GM19397 (cell line): ENCODE measurements at regions not wholly inside any gene's neighbourhood (a gene's known extent, or its start where the extent isn't known, plus 50 kb on each side); places are given as distances from the start of the nearest gene placed in this dataset.
A peak's percentile ranks its signal among the peaks of the same experiment; 100 is the strongest.
"Not testable (repeated sequence)": the region's sequence is repeated elsewhere in the genome, so short reads cannot be mapped to it uniquely, and the experiment has no call there.

Source experiments
- ATAC-seq: cut with Tn5 transposase; IDR thresholded peaks from one replicate; pipeline ENCODE4 v1.9.1; 2021; ENCODE audit warnings: mild to moderate bottlenecking, moderate library complexity; ENCODE audit not compliant: unreplicated experiment

DNA sequence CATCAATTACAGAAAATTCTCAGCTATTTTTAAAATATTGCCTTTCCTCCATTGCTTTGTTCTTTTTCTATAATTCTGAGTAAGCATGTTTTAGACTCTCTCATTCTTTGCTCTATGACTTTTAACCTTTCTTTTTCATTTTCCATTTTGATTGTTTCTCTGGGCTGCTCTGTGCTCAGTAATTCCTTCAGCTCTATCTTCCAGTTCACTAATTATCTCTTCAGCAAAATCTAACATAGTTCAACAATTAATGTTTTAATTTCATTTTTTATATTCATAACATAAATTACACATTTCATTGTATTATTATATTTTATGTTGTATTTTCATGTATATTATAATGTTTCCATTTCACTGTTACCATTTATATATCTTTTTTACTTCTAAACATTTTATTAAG is 198.8 kb upstream of the NOX3 start:
- no peak for ATAC-seq

DNA sequence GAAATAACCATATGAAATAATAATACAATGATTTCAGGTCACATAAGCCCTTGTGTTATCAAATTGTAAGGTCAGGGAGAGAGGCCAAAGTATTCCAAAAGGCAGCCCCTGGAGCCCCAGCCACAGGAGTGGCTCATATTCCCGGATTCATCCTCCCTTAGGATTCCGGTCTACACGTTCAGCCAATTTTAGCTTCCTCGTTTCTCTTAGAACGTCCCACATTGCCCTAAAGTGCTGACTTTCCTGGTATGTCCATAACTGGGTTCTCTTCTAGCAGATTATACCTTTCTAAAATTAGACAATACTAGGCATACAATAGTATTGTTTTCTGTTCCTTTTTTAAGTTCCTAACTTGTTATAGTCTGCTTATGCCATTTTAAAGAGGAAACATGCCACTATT is 192.7 kb upstream of the NOX3 start:
- ATAC-seq = no peak

- ATAC-seq = no peak
Measured at GRCh38 chr6:155647354-155647753, 191.7 kb upstream of the NOX3 start.

- no peak for ATAC-seq
Measured at GRCh38 chr6:155646443-155646842, 190.8 kb upstream of the NOX3 start.

DNA sequence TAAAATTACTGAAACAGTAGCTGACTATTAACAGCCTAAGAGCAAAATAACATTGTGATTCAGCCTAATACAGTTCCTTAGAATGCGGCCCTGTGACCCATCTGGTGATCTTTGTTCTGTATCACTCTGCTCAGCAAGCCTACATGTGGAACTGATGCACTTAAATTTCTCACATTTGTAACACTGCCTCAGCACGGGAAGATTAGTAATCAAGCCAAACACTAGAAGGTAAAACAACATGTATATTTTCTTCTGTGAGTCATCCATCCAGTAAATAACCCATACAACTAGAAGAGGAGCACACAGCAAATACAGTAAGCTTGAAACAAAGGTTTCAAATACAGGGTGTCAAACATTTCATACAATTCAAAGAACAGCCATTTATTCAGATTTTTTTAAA is 189.7 kb upstream of the NOX3 start:
- ATAC-seq = no peak

DNA sequence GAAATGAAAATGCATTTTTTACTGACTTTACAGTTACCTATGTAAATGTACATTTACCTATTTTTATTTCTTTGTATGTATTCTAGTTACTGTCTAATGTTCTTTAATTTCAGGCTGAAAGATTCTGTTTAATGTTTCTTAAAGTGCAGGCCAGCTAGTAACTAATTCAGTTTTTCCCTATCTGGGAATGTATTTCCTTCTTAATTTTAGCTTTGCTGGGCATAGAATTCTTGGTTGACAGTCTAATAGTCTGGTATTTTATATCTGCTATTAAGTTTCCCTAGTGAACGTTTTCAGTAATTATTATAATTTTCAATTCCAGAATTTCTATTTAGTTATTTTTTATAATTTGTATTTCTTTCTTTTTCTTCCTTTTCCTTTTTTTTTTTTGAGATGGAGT is 186.0 kb upstream of the NOX3 start:
- no peak for ATAC-seq

GRCh38 chr6:155638200-155638599 is 182.6 kb upstream of the NOX3 start:
- ATAC-seq = no peak

DNA sequence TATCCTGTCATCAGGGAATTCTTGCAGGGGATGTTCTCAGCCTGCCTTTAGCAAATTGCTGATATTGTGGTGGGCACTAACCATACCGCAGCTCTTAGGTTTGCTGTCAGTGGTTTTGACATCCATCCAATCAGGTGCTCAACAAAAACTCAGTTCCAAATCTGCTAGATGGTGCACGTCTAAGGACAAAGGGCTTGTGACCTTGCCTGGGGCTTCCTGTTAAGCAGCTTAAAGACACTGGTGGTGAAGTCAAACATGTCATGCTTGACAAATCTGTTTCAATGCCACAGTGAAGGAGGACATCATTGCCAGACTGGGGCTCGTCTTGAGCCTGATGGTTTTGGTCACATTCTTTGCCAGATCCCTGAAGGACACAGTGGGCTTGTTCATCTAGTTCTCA is 179.8 kb upstream of the NOX3 start:
- ATAC-seq = no peak

GRCh38 chr6:155630085-155630484 is 174.4 kb upstream of the NOX3 start:
- no peak for ATAC-seq

DNA sequence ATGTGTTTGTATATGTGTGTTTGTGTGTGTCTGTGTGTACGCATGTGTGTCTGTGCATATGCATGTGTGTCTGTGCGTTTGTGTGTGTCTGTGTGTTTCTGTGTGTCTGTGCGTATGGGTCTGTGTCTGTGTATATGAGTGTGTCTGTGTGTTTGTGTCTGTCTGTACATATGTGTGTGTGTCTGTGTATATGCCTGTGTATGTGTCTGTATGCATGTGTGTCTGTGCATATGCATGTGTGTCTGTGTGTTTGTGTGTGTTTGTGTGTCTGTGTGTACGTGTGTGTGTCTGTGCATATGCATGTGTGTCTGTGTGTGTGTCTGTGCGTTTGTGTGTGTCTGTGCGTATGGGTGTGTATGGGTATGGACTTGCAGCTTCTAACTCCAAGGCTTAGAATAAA is 174.0 kb upstream of the NOX3 start:
- ATAC-seq = no peak

DNA sequence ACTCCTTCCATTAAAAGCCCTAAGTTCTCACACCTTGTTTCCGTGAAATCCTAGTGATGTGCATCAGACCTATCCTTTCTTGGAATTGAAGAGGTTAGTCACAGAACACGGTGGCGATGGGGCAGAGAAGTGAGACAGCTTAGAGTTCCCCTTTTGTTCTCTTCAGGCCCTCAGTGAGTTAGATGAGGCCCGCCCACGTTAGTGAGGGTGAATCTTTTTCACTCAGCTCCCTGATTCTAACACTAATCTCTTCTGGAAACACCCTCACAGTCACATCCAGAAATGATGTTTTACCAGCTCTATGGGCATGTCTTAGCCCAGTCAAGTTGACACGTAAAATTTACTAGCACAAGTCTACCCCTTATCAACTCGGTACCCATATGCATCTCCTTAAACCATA is 172.7 kb upstream of the NOX3 start:
- ATAC-seq = peak; percentile 65

GRCh38 chr6:155627722-155628212 is 172.1 kb upstream of the NOX3 start:
- ATAC-seq = not testable (repeated sequence)

DNA sequence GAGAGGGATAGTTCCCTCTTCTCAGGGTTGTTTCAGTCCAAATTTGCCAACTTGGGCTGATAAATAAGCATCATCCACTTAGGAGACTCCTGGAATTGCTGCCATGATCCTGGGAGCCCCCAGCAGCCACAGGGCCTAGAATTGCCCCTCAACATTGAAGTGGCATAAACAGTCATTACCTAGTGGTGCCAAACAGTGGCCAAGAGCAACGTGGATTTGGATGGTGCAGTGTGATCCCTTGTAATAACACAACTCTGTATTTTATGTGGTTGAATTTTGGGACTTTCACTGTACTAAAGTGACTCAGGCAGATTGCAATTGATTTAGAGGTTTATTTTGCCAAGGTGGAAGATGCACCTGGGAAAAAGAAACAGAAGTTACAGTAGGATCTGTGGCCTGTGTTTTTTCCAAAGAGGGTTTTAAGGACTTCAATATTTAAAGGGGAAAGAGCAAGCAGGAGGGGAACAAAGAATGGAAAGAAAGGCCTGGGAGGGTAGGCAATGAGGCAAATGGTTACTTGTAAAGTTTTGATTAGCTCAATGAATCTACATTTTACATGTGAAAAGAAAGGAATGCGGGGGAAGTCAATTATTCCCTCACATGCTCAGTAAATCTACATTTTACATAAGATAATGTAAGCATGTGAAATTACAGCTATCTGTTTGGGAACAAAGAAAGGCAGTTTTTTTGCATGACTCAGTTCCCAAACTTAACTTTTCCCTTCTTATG is 168.0 kb upstream of the NOX3 start:
- no peak for ATAC-seq

DNA sequence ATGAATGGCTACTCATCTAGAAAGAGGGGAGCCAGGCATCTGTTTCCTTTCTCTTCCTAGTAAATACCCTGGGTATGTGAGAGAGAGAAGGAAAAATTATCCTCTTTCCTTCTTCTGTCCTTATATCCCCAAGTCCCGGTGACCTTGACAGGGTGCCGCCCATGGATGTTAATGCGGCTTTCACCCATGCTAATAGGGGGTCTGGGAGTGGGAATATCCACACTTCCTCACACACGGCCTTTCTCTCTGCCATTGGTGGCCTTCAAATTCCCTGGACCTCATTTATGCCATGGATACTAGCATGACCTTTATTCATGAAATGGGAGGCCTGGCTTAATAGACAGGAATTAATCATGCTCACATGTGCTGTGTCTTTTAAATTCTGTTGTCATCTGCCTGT is 159.0 kb upstream of the NOX3 start:
- no peak for ATAC-seq

- ATAC-seq = no peak
Measured at GRCh38 chr6:155611742-155612141, 156.1 kb upstream of the NOX3 start.

GRCh38 chr6:155604991-155605390 is 149.4 kb upstream of the NOX3 start:
- ATAC-seq = no peak

DNA sequence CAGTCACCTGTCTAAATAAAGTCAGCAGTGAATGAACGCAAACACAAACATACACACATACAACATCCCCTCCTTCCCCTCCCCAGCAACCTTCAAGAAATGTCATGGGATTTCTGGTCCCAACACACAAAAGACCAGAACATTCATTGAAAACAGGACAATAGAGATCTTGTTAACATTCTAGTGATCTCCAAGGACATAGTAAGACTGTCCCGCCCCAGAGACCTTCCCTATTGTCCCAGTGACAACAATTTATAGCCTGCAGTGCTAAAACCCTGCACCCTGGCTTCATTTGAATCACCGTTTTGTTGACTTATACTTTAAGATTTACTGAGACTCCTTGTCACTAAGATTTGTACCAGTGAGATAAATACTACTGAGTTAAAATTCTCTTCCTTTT is 143.9 kb upstream of the NOX3 start:
- no peak for ATAC-seq

- ATAC-seq = no peak
Measured at GRCh38 chr6:155599160-155599559, 143.5 kb upstream of the NOX3 start.

GRCh38 chr6:155595284-155595683 is 139.6 kb upstream of the NOX3 start:
- ATAC-seq = no peak

DNA sequence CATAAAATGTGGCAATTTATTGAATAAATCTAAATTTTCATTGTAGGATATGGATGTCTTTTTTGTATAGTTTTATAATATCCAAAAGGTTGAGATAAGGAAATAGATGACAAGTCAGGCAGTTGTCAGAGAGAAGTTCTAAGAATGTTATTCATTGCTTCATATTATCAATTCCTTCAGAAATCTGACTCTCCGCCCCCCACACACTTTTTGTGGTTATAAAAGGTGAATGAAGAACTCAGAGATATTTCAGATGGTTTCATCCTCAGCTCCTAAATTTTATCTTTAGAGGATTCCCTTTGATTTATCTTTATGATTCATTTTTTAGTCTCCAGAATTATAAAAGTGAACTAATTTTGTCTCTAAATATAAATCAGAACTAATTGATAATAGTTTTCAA is 136.1 kb upstream of the NOX3 start:
- ATAC-seq = no peak

- ATAC-seq = no peak
Measured at GRCh38 chr6:155589190-155589589, 133.6 kb upstream of the NOX3 start.

DNA sequence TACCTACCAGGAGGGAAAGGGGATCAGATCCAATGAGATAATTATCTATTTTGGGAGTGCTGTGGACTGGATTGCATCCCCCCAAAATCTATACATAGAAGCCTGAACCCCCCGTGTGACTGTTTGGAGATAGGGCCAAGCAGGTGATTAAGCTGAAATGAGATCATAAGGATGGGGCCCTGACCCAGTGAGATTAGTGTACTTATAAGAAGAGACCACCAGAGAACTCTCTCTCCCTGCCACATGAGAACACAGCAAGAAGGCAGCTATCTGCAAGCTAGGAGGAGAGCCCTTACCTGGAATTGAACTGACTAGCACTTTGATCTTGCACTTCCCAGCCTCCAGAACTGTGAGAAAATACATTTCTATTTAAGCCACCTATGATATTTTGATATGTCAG is 132.2 kb upstream of the NOX3 start:
- ATAC-seq = no peak

- ATAC-seq = no peak
Measured at GRCh38 chr6:155586090-155586489, 130.5 kb upstream of the NOX3 start.
